Uterus (tissue), 3 donors: ENCODE measurements at regions not wholly inside any gene's neighbourhood (a gene's known extent, or its start where the extent isn't known, plus 50 kb on each side); places are given as distances from the start of the nearest gene placed in this dataset.

ENCODE experiments used
- DNase-seq, 2 donors: peaks; one replicate each; pipeline ENCODE4 v3.0.0-alpha.2; 2019 to 2020
- H3K27ac ChIP-seq, 2 donors: fragments of 200-600 bp; sonication (generic); 1 replicate in 1 of 2; 2 replicates in 1 of 2; pipeline ENCODE4 v1.5.1; 2016 to 2018
- H3K27me3 ChIP-seq, 2 donors: fragments of 200-600 bp; sonication (generic); one replicate each; pipeline ENCODE4 v1.5.1; 2018 to 2019; ENCODE audit warnings: control low read depth in 1 of 2
- H3K36me3 ChIP-seq, 2 donors: fragments of 200-600 bp; sonication (generic); one replicate each; pipeline ENCODE4 v1.5.1; 2019; ENCODE audit warnings: control low read depth in 1 of 2
- H3K4me1 ChIP-seq, 2 donors: fragments of 200-600 bp; sonication (generic); one replicate each; pipeline ENCODE4 v1.5.1; 2018 to 2019; ENCODE audit warnings: control low read depth in 1 of 2
- H3K4me3 ChIP-seq, 2 donors: fragments of 200-600 bp; sonication (generic); 1 replicate in 1 of 2; 2 replicates in 1 of 2; pipeline ENCODE4 v1.5.1; 2018 to 2019; ENCODE audit warnings: mild to moderate bottlenecking in 1 of 2
- H3K9me3 ChIP-seq, 2 donors: fragments of 200-600 bp; sonication (generic); one replicate each; pipeline ENCODE4 v1.5.1; 2019; ENCODE audit warnings: control low read depth in 1 of 2
- POLR2A ChIP-seq, 2 donors: fragments of 450-650 bp; IDR thresholded peaks; one replicate each; pipeline ENCODE4 v1.6.1; 2016; ENCODE audit warnings: antibody characterized with exemption in 2 of 2, mild to moderate bottlenecking in 1 of 2, moderate library complexity in 1 of 2
- intact Hi-C: fragments of 100-400 bp; cut with DNase I; formaldehyde crosslinking; loops from one replicate; pipeline ENCODE4 v1.15.1; 2023; ENCODE audit warnings: low total_unique reads
- TF ChIP-seq, protein P1 (sequence below), 4 experiments: fragments of 200-600 bp in 2 of 4; fragments of 450-650 bp in 2 of 4; sonication (generic) in 2 of 4; IDR thresholded peaks; one replicate each; pipeline ENCODE4 v1.5.1; 2016 to 2019; ENCODE audit warnings: antibody characterized with exemption in 4 of 4, mild to moderate bottlenecking in 2 of 4, moderate library complexity in 1 of 4
- donor health status: DM: yes; HTN: yes; CAD: no.

DNA sequence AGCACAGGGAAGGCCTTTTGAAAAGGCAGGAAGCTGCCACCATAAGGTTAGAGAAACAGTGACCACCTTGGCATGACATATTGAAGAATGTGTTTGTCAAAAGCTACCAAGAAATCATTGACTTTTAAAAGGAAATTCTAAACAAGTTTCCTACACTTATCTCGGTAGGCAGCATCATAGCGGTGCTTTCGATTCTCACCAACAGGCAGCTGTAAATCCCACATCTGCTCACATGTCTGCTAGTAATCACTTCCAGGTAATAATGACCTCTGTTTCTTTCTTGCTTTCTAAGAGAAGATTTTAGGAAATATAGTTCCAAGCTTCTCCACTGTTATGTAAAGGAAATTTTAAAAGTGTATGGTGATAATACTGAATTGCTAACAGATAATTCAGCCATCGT is 821.1 kb upstream of the FOXG1 start:
- no peak overlapping the region for H3K27ac ChIP-seq
- H3K27me3 ChIP-seq: no peaks in the 10 kb centered on the region
- H3K4me1 ChIP-seq: no peaks in the 10 kb centered on the region
- no peaks in the 10 kb centered on the region for H3K36me3 ChIP-seq
- intact Hi-C loops: no loop called here
- TF ChIP-seq, protein P1, sequence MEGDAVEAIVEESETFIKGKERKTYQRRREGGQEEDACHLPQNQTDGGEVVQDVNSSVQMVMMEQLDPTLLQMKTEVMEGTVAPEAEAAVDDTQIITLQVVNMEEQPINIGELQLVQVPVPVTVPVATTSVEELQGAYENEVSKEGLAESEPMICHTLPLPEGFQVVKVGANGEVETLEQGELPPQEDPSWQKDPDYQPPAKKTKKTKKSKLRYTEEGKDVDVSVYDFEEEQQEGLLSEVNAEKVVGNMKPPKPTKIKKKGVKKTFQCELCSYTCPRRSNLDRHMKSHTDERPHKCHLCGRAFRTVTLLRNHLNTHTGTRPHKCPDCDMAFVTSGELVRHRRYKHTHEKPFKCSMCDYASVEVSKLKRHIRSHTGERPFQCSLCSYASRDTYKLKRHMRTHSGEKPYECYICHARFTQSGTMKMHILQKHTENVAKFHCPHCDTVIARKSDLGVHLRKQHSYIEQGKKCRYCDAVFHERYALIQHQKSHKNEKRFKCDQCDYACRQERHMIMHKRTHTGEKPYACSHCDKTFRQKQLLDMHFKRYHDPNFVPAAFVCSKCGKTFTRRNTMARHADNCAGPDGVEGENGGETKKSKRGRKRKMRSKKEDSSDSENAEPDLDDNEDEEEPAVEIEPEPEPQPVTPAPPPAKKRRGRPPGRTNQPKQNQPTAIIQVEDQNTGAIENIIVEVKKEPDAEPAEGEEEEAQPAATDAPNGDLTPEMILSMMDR (IDR thresholded peaks at IDR 0.05): no peak
- TF ChIP-seq POLR2A (IDR thresholded peaks at IDR 0.05): no peak
- no peaks in the 10 kb centered on the region for H3K9me3 ChIP-seq
- H3K4me3 ChIP-seq: no peak overlapping the region
- DNase-seq: no peak

- no peak for DNase-seq
- intact Hi-C loops: no loop called here
- H3K27me3 ChIP-seq: no peaks in the 10 kb centered on the region
- TF ChIP-seq, protein P1 (IDR thresholded peaks at IDR 0.05): no peak
- no peak for TF ChIP-seq POLR2A (IDR thresholded peaks at IDR 0.05)
- no peaks in the 10 kb centered on the region for H3K9me3 ChIP-seq
- no peak overlapping the region for H3K4me3 ChIP-seq
- no peaks in the 10 kb centered on the region for H3K4me1 ChIP-seq
- no peaks in the 10 kb centered on the region for H3K36me3 ChIP-seq
- H3K27ac ChIP-seq: no peak overlapping the region
These were observed 807.8 kb upstream of the FOXG1 start for GRCh38 chr14:27958757-27959156.

- no peak for TF ChIP-seq POLR2A (IDR thresholded peaks at IDR 0.05)
- TF ChIP-seq, protein P1 (IDR thresholded peaks at IDR 0.05): no peak
- no peaks in the 10 kb centered on the region for H3K4me1 ChIP-seq
- intact Hi-C loops: no loop called here
- no peaks in the 10 kb centered on the region for H3K27me3 ChIP-seq
- DNase-seq: no peak
- no peaks in the 10 kb centered on the region for H3K9me3 ChIP-seq
- no peak overlapping the region for H3K27ac ChIP-seq
- H3K4me3 ChIP-seq: no peak overlapping the region
- no peaks in the 10 kb centered on the region for H3K36me3 ChIP-seq
These were observed 770.9 kb upstream of the FOXG1 start for GRCh38 chr14:27995691-27996090.

GRCh38 chr14:28001002-28001401 is 765.6 kb upstream of the FOXG1 start:
- DNase-seq: no peak
- Histone ChIP-seq H3K4me1 (no peaks in the 10 kb centered on the region), H3K4me3 (no peak overlapping the region), H3K9me3 (no peaks in the 10 kb centered on the region), H3K27ac (no peak overlapping the region), H3K27me3 (no peaks in the 10 kb centered on the region), H3K36me3 (no peaks in the 10 kb centered on the region)
- no peak for TF ChIP-seq POLR2A (IDR thresholded peaks at IDR 0.05)
- TF ChIP-seq, protein P1 (IDR thresholded peaks at IDR 0.05): no peak
- intact Hi-C loops: no loop called here

DNA sequence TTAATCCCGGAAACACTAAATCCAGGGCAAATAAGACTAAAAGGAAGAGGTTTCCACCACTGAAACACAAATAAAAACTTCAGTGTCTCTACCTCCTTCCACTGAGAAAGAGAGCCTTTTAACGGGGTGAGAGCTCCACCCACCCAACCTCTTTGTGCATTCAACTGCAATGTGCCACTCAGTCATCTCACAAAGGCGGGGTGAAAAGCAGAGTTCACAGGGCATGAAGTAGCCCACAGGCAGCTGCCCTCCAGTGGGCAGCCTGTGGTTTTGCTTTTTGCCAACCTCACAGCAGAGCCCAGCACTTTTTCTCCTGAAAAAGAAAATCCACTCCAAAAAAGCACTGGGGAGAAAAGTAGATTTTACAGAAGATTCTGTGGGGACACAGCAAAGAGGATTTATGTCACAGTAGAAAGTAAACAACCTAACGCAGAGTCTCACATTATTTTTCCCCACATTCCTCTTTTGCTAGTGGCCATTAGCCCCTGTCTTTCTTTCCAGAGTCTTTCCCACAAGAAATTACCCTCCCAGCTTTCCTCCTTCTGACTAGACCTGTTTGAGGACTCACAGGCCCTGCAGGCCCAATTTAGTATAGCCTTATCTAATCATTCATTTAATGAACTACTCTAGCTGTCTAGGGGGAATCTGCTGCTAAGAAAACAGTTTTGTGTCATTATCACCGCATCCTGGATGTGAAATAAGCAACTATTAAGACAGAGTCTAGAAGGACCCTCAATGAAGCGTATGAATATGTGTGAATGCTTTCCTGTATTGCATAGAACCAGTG is 753.8 kb upstream of the FOXG1 start:
- H3K9me3 ChIP-seq: no peaks in the 10 kb centered on the region
- H3K4me3 ChIP-seq: no peak overlapping the region
- no peaks in the 10 kb centered on the region for H3K4me1 ChIP-seq
- TF ChIP-seq, protein P1 (IDR thresholded peaks at IDR 0.05): no peak
- no peak for TF ChIP-seq POLR2A (IDR thresholded peaks at IDR 0.05)
- H3K27ac ChIP-seq: no peak overlapping the region
- intact Hi-C loops: no loop called here
- no peak for DNase-seq
- H3K36me3 ChIP-seq: no peaks in the 10 kb centered on the region
- H3K27me3 ChIP-seq: no peaks in the 10 kb centered on the region
